ENCODE measurements at regions not wholly inside any gene's neighbourhood (a gene's known extent, or its start where the extent isn't known, plus 50 kb on each side); places are given as distances from the start of the nearest gene placed in this dataset.
"Not testable (repeated sequence)": the region's sequence is repeated elsewhere in the genome, so short reads cannot be mapped to it uniquely, and the experiment has no call there.

DNA sequence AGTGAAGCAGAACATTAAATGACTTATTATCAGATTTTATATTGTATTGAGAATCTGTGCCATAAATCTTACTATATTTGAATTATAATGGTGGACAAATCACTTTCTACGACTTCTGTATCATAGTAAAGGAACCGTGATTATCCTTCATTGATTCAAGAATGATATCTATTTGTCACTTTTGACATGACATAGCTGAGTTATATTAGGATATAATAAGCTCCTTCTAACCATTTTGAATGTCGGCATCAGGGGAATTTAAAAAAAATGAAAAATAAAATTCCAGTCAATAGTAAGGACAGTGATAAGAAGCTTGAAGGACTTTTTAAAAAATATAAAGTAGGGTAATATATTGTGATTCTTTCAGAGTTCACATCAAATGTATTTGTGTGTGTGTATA is 338.9 kb upstream of the ACO1 start:
- DNase-seq = no peak

DNA sequence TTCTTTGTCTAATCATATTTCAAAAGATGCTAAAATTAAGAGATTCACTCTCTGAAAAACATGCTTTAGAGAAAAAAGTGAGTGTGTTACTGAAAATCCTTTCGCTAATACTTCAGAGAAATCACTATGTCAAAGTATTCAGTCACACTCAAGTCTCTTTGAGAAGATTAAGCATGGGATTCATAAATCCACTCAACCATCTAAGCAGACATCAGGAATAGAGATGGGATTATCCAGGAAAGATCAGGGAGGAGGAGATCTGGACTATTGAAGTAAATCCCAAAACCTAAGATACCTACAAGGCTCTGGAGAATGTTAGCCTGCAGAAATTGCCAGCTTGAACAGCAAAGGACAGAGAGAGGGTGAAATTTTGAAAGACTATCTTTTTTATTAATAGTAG is 317.2 kb upstream of the ACO1 start:
- DNase-seq = no peak

DNA sequence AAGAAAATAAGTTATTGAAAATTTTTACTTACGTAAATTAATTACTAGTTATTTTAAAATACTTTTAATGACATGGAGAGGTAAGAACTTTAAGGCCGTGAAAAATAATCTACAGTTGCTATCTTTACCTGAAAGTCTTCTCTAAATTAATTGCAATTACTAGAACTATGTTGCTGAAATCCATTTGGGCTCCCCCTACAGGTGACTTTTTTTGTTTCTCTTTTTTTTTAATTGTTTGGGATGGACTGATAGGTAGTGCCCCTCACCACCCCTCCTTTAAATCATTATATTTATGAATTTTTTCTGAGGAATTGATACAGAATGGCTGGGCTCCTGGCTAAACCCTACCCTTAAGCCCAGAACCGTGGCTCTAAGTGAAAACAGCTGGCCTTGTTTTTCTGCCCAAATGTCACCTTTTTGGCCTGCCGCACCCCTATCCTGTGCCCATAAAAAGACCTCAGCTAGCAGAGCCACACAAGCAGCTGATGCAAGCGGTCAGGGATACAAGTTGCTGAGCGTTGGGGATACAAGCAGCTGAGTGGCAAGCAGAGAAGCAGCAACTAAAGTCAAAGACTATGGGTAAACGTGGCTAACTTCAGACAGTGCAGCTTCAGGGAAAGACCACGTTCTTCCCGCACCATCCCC is 315.2 kb upstream of the ACO1 start:
- no peak for DNase-seq

DNA sequence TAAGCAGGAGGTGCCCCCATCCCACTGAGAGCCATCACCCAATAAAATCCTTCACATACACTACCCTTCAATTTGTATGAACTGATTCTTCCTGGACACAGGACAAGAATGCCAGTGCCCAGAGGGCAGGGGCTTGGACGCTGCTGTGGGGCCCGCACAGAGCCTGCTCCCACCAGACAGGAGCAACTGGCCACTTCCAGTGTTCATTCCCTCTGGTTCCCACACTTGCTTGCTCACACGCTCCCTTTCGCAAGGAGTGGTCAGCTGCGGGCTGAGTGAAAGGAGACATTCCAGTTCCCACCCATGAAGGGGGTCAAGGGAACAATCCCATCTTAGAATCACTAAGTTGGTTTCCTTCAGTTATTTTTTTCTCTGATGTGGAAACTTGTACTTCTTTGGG is 314.5 kb upstream of the ACO1 start:
- DNase-seq = no peak

DNA sequence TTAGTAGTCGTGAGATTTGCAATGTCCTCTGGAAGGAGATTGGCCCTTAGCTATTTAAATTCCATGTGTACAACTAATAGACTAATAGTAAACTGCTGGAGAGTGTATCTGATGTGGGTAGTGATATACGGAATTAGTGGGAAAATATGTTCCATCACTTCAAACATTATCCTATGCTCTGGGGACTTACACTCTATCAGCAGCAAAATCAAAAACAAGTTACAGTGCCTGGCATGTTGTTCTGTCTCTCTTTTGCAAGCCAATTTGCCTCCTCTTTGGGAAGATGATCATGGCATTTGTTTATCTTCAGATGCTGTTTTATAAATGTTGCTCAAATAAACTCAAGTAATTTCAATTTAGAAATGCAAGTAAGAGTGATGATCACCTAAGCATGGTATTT is 311.9 kb upstream of the ACO1 start:
- DNase-seq = no peak

DNA sequence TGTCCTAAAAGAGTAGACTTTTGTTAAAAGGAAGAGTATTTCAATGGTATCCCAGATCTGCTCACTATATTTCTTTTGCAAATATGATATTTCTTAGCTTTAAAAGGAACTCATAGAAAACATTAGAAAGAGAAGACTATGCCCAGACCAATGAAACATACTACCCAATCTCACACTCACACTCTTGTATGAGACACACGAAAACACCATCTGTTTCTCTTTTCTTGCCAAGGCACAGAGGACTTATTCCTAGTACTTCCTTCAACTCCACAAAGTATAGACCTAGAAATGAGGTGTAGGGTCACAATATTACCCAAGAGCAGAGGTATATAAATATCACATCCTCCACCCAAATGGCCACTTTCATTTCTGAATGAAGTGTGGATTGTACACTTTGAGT is 292.4 kb upstream of the ACO1 start:
- no peak for DNase-seq

DNA sequence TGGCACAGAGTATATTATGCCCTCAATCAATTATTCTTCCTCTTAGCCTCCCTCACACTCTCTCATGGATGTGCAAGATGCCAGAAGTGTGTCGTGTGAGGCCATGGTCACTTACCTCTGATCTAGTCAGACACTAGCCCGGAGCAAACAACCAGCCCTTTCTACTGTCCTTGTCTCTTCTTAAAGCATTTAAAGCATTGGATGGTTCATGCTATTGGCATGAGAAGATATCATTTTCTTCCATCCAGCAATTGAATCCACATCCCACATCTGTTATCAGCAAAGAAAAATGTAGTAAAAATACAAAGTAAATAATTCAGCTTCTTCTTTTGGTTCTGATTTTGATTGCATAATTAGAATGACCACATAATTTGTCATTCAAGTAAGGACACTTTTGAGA is 267.2 kb upstream of the ACO1 start:
- no peak for DNase-seq

DNA sequence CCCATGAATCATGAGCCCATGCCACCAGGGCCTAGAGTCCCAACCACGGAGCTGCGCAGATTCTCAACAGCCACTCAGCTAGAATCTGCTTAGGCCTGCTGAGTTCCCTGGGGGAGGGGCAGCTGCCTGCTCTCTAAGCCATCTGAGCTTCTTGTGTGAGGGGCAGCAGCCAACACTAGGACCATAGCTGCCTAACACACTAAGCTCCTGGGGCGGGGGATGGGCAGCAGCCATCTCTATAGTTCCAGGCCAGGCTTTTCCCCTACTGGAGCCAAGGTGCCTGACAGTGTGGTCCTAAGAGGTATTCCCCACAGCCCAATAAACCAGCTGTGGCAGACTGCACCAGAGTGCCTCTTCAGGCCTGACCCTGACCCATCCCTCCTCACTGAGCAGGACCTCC is 255.9 kb upstream of the ACO1 start:
- no peak for DNase-seq

DNA sequence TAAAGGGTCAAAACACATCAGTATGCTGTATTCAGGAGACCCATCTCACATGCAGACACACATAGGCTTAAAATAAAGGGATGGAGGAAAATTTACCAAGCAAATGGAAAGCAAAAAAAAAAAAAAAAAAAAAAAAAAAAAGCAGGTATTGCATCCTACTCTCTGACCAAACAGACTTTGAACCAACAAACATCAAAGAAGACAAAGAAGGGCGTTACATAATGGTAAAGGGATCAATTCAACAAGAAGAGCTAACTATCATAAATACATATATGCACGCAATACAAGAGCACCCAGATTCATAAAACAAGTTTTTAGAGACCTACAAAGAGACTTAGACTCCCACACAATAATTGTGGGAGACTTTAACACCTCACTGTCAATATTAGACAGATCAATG is 253.7 kb upstream of the ACO1 start:
- not testable (repeated sequence) for DNase-seq

DNA sequence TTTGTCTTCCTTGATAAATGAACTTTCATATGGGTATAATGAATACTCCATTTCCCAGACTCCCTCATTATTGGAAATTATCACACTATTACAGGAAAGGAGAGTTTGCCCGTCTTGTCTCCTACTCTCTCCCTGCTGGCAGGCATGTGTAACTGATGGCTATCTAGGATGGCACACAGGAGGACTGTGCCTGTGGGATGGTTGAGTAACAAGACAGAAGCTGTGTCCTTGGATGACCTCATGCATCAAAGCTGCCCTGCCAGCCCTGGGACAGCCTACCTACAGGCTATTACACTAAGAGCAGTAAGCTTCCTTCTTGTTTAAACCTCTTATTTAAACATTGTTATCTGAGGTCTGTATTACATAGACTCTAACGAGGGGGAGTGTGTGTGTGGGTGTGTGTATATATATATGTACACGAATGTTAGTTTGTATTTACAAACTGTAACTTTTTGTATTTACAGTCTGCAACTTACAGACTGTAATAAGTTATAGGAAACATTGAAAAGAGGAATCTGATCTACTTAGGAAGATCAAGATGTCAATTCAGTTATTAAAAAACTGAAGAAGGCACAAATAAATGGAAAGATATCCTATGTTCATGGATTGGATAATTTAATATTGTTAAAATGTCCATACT is 247.6 kb upstream of the ACO1 start:
- no peak for DNase-seq

DNA sequence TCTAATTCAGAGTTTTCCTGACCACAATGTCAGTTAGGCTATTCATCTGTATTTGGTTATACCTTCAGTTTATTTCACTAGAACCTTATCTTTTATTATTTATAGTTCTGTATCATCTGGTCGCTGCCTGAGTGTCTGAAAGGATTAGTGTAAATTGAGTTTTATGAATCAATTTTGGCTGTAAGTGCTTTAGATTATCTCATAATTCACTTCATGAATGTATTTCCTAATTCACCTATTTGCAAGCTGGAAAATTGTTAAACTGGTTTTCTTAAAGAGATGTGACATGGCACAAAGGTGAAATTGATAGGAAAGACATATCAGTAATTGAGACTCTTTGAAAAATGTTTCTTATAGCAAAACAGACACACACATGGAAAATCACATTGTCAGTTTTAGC is 242.4 kb upstream of the ACO1 start:
- DNase-seq = no peak

DNA sequence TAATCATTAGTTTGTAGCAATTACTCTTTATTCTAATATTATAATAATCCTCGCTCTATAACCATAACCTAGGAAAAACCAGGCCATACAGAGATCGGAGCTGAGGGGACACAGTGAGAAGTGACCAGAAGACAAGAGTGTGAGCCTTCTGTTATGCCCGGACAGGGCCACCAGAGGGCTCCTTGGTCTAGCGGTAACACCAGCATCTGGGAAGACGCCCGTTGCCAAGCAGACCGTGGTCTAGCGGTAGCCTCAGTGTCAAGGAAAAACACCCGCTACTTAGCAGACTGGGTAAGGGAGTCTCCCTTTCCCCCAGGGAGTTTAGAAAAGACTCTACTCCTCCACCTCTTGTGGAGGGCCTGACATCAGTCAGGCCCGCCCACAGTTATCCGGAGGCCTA is 235.9 kb upstream of the ACO1 start:
- DNase-seq = not testable (repeated sequence)

DNA sequence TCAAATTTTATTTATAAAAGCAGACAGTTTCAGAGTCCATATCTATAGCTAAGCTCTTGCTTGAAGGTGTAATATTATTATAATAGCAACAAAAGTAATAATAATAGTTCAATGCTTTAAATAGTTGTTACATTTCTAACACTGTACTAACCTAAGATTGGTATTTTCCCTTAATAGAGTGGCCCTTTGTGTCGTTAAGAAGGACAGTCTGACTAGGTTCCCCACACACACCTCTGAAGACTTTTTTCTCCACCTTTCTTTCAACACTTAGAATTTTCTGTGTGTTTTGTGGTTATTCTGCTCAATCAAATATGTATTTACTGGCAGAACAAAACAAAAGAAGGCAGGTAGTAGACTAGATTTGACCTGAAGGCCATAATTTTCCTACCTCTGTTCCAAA is 223.2 kb upstream of the ACO1 start:
- no peak for DNase-seq

DNA sequence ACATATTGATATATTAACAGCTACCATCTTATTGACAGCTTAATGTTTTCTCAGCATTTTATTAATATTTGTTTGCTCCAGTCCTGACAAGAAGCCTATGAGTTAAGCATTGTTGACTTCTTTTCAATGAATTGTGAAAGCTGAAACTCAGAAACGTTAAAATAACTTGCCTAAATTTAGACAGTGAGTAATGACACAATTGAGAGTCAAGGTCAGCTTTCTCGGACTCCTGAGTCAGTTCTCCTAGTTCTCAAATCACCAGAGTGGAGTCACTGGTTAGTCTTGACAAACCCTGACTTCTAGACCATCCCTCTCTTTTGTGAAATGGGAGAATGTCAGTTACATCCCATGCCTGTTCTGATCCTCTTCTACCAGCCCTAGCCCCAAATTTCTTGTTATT is 222.7 kb upstream of the ACO1 start:
- no peak for DNase-seq

DNA sequence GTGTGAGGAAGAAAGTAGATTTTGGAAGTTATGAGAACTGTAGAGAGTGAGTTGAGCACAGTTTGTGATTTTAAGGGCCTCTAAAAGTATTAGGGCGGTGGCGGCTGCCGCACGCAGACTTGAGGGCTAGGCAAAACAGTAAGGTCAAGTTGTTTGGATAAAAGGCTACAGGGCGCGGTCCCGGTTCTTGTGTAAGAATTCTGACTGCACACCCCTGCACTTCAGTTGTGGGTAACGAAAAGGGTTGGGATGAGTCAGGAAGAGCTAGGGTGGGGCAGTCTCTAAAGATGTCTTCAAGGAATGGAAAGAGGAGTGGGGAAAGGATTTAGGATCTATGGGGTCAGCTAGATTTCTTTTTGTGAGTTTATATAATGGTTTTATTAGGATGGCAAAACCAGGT is 218.1 kb upstream of the ACO1 start:
- not testable (repeated sequence) for DNase-seq

DNA sequence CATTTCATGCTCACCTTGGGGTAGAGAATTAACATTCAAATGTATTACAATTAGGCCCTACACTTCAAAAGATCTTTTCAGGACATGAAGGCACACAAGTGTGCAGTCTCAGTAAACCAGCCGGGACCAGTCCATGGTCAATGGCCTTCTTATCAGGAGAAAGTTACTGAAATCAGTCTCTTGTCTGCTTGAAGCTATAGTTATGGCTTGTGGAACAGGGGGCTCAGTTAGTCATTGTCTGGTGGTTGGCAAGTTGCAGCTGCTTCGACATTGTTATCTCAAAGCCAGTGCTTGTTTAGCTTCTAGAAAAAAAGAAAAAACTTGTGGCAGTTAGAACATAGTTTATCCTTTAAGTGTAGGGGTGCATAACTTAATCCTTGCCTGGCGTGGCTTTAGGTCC is 213.1 kb upstream of the ACO1 start:
- no peak for DNase-seq

DNA sequence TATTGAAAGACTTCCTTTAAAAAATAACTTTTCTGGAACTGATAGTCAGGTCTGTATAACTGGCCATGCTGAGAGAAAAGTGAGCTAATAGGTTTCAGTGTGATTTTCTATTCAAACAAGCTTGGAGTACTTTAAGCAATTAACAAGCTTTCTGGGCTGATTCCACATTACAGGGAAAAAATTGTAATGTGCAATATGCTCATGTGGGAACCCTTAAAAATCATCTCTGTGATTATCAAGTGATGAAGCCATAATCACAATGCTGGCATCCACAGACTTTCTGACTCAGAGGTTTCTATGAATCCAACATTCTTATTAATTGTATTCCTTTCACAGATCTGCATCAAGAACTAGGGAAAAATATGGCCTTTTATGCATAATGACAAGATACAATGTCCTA is 212.2 kb upstream of the ACO1 start:
- no peak for DNase-seq

DNA sequence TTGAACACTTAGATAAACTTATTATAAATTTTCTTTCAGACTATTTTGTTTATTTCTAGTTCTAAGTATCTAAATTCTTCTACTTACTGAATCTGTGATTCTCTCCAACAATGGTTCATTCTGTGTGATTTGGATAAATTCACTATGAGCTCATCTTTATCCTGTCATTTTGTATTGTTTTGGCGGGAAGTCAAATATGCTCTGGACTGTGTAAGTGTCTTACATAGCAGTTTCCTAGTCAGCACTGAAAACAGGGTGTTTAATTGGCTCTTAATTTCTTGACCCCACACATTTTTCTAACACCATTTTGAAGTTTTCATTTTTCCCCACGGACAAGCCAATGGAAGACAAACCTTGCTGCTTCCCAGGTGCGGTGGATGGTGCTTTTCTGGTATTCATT is 207.0 kb upstream of the ACO1 start:
- DNase-seq = no peak

DNA sequence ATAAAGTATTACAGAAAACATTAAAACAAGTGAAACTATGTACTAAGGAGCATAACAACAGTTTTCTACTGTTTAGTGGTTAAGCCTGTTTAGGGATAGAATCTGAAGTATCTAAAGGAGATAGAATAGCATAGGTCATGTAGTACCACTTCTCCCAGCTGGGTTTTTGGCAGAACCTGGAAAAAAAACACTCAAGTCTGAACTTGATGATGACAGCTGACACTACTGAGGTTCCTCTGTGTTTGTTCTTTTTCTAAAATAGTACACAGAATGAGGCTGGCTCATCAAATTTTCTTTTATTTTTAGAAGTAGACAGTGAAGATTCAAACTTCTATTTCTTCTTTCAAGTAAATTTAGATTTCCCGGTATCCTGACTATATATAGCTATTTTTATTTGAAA is 203.8 kb upstream of the ACO1 start:
- DNase-seq = no peak

DNA sequence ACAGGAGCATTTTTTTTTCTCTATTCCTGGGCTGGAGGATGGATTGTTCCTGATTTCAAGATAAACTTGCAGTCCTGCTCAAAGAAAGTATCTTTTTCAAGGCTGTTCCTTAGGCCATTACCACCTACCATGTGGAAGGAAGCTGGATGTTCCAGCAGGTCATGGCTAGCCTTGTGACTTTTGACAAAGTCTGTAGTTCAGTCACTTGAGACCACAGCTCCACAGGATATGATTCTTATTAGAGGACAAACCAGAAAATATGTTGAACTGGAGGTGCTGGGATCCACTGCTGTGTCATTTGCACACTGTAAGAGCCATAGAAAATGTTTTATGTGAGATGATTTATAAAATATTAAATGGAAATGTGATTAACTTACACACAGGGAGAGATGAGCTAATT is 184.2 kb upstream of the ACO1 start:
- DNase-seq = no peak

DNA sequence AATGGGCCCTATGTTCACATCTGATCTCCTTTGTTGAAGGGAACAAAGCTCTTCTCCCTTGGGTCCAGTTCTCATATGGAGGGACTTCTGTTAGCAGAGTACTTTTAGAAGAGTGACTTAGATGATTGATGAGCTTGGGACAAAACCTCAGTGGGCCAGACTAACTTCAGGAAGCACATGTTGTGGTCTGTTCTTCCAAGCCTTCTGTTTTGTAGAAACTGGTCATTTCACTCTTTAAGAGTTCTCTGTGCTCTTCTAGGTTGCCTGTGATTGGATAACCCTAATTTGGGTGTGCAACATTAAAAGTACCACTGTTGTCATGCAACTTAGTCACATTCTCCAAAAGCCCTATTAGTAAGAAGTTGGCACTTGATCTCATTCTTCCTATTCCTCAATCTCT is 183.5 kb upstream of the ACO1 start:
- DNase-seq = no peak

DNA sequence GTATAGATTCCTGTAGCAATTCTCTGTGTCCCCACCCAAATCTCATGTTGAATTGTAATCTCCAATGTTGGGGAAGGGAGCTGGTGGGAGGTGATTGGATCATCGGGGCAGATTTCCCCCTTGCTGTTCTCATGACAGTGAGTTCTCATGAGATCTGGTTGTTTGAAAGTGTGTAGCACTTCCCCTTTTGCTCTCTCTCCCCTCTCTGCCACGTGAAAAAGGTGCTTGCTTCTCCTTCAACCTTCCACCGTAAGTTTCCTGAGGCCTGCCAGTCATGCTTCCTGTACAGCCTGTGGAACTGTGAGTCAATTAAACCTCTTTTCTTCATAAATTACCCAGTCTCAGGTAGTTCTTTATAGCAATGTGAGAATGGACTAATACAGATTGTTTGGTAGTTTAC is 175.3 kb upstream of the ACO1 start:
- DNase-seq = not testable (repeated sequence)

DNA sequence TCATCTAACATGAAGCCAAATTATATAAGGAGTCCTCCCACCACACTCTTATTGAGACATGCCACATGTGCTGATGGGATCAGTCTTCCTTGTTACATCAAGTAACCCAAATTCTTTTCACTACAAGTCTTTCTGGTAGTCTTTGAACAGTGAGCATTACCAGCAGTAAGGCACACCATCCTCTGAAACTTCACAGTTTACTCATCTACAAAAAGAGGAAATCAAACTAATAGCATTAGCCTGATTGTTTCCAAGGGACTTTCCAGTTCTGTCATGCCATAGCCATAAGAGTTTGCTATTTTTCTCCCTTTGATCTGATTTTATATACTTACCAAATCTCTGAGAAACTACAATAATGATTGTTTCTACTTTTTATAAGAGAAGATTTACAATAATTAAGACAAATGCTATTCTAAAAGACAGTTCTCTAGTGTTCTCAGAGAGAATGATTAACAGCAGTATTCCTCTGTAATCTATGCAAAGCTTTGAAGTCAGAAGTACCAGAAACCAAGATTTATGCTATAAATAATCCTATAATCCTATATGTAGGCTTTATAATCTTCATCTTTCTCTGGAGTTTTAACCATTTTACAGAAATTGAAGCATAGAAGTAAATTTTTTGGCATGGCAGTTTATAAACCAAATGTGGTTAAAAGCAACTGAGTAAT is 166.2 kb upstream of the ACO1 start:
- no peak for DNase-seq

DNA sequence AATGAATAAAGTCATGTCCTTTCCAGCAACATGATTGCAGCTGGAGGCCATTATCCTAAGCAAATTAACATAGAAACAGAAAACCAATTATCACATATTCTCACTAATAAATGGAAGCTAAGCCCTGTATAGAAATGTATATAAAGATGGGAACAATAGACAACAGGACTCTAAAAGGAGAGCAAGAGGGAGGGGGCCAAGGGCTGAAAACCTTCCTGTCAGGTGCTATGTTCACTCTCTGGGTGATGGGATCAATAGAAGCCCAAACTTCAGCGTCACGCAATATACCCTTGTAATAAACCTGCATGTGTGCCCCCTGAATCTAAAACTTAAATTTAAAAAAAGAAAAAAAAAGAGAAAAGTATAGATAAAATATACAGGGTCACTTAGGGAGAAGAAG is 163.7 kb upstream of the ACO1 start:
- no peak for DNase-seq

DNA sequence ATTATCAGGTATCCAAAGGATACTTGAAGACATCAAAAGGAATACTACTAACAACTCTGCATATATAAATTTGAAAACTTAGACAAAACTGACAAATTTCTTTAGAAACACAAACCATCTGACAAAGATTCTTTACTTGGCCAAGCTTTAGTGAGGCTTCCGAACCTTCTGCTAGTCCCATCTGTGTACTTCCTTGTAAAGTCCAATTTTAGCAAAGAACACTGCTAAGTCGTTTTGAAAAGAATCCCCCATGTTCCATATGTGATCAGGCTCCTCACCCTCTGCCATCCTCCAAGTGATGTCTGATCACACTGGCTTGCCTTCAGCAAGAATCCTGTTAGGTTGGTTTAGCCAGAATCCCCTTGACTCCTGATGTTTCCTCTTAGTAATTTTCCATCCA is 150.0 kb upstream of the ACO1 start:
- DNase-seq = no peak

Measured in activated CD8-positive, alpha-beta memory T cell treated with anti-CD3 and anti-CD28 coated beads for 24 hours (primary cell).